ENCODE measurements at regions not wholly inside any gene's neighbourhood (a gene's known extent, or its start where the extent isn't known, plus 50 kb on each side); places are given as distances from the start of the nearest gene placed in this dataset.

- TF ChIP-seq CTCF (IDR thresholded peaks at IDR 0.05) (no peak), POLR2A (IDR thresholded peaks at IDR 0.05) (no peak), POLR2AphosphoS5 (IDR thresholded peaks at IDR 0.05) (no peak), EP300 (IDR thresholded peaks at IDR 0.05; ENCODE audit: low read depth) (no peak)
Observed at GRCh38 chr2:8524823-8525222, 157.0 kb upstream of the ID2 start.
